Myocyte (in vitro differentiated cells): ENCODE measurements at regions not wholly inside any gene's neighbourhood (a gene's known extent, or its start where the extent isn't known, plus 50 kb on each side); places are given as distances from the start of the nearest gene placed in this dataset.

Experiments
- DNase-seq: peaks from one replicate; pipeline ENCODE4 v3.0.0-alpha.2; 2012; ENCODE audit warnings: low read depth

GRCh38 chr16:86740298-86740697, 161.9 kb downstream of the FOXL1 start:
- DNase-seq, result no peak

GRCh38 chr16:86740906-86741799, 162.8 kb downstream of the FOXL1 start:
- DNase-seq, result peak; percentile 93

- DNase-seq, result no peak
These were observed 169.4 kb downstream of the FOXL1 start for GRCh38 chr16:86747761-86748160.

- no peak for DNase-seq
These were observed 170.3 kb downstream of the FOXL1 start for GRCh38 chr16:86748652-86749051.

- DNase-seq, result peak; percentile 84
These were observed 173.0 kb downstream of the FOXL1 start for GRCh38 chr16:86751076-86752030.

GRCh38 chr16:86752582-86753175, 174.3 kb downstream of the FOXL1 start:
- no peak for DNase-seq

- no peak for DNase-seq
These were observed 175.1 kb downstream of the FOXL1 start for GRCh38 chr16:86753399-86753798.

- no peak for DNase-seq
These were observed 177.2 kb downstream of the FOXL1 start for GRCh38 chr16:86755571-86756006.

GRCh38 chr16:86756882-86757703, 178.7 kb downstream of the FOXL1 start:
- no peak for DNase-seq

GRCh38 chr16:86757704-86758040, 179.3 kb downstream of the FOXL1 start:
- no peak for DNase-seq

GRCh38 chr16:86758932-86759331, 180.6 kb downstream of the FOXL1 start:
- no peak for DNase-seq

- DNase-seq, result peak; percentile 67
These were observed 183.0 kb downstream of the FOXL1 start for GRCh38 chr16:86761111-86762031.

GRCh38 chr16:86762095-86762494, 183.7 kb downstream of the FOXL1 start:
- no peak for DNase-seq

- DNase-seq, result no peak
These were observed 185.5 kb downstream of the FOXL1 start for GRCh38 chr16:86763819-86764218.

- no peak for DNase-seq
These were observed 186.2 kb downstream of the FOXL1 start for GRCh38 chr16:86764551-86764950.

GRCh38 chr16:86765389-86766026, 187.2 kb downstream of the FOXL1 start:
- no peak for DNase-seq

GRCh38 chr16:86766700-86767099, 188.4 kb downstream of the FOXL1 start:
- no peak for DNase-seq

GRCh38 chr16:86768228-86768791, 190.0 kb downstream of the FOXL1 start:
- DNase-seq, result no peak

GRCh38 chr16:86768999-86769398, 190.7 kb downstream of the FOXL1 start:
- no peak for DNase-seq
